ENCODE measurements at regions not wholly inside any gene's neighbourhood (a gene's known extent, or its start where the extent isn't known, plus 50 kb on each side); places are given as distances from the start of the nearest gene placed in this dataset.

DNA sequence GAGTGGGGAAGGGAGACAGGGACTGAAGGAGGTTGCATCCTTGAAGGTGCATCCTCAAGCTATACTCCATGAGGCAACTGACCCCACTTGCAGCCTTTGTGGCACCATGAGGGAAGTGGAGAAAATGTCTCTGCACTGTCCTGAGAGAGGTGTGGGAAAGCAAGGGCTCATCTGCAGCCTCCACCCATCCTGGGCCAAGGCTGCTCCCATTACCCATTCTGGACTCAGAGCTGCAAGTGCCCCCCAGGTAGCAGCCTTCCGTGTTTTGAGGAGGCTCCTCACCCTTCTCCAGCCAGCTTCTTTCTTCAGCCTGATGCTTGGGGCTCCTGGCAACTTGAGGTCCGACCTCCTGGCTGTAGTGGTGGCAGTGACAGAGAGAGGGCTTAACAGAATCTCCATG lies 294.6 kb downstream of the CDH26 start:
- DNase-seq = no peak

DNA sequence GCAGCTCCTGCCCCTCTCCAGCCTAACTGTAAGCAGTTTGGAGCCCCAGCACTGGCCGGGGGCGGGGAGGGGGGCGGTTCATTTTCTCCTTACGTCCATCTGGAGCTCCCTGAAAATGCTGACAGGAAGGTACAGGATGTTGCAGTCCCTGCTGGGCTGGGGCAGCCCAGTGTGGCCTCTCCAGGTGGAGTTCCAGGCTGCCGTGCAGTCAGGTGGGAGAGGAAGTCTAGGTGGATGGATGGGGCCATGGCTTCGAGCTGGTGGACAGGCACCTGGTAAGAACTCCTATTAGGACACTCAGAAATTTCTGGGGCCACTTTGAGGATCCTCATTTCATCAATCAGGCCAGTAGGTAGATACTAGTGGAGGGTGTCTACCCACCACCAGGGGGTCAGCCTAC lies 295.2 kb downstream of the CDH26 start:
- no peak for DNase-seq

DNA sequence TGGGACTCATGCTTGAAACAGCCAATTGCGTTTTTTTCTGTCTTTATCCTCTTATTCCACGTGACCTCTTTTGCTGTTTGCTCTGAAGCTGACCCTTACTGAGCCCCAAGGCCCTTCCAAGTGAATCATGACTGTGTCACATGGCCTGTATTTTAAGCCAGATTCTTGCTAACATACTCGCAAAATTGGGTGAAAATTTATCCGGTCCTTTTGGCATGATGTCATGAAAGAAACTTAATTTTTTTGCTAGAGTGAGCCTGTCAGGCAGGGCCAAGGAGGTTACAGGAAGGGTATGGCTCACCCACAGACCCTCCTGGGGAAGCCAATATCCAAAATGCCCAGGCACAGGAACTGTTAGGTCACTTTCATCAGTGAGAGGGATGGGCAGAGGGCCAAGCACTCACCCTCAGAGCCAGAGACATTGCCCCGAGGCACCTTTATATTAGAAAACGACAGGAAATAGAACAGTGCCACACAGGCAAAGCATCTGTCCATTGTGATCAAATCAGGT lies 296.7 kb downstream of the CDH26 start:
- DNase-seq = no peak

DNA sequence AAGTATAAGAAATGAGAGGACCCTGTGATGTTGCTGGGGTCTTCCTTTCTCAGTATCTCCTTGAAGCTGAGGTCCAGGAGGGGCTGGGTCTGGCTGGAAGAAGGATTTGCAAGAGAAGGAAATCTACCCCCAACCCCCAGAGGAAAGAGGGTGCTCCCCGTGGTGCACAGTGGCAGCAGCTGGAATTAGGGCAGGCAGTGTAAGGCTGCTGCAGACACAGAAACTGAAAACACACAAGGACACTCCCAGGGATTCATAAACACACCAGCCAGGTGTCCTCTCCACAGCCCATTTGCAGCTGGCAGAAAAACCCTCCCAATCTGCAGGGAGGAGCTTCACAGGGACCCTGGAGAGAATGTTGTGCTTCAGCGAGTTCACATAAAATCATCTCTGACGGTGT lies 297.2 kb downstream of the CDH26 start:
- no peak for DNase-seq

DNA sequence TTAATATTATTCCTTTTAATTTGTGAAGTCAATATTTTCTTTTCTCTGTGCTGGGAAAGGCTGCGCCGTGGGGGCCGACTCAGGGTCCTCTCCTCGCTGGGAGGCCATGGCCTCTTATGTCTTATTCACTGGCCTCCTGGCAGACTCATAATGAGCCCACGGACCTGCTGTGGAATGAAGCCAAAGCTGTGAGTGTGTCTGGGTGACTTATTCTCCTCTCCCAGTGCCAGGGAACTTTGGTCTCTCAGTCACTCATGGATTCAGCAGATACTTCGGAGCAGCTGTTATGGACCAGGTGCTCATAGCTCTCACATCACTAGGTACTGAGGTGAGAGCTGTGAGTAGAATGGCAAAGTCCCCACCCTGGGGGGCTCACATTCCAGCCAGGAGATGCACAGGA lies 297.6 kb downstream of the CDH26 start:
- DNase-seq = no peak

DNA sequence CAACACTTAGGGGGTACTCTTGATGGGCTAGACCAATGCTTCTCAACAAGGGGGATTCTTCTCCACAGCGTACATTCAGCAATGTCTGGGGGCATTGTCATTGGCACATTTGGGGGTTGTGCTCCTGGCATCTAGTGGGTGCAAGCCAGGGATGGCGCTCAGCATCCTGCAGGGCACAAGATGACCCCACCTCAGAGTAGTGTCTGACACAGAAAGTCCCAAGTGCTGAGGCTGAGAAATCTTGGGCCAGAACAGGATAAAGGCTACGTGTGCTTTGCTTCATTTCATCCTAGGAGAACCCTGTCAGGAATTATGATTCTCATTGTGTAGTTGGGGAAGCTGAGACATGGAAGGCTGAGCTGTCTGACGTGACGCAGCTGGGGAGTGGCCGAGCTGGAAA lies 298.6 kb downstream of the CDH26 start:
- no peak for DNase-seq

DNA sequence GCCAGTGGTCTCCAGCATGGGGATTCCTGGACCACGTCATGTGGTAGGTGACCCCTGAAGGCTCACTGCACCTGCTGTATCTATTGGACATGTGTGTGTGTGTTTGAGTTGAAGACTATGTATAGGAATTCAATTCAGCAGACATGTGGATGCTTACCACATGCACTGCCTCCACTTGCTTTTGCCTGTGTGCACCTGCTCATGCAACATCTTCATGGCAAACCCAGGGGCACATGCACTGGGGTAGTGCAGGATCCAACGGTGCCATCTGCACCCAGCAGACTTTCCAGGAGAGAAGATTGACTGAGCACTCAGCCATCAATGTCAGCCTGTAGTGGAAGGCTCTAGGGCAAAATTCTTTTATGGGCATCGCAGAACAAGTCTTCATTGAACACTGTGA lies 299.4 kb downstream of the CDH26 start:
- no peak for DNase-seq

DNA sequence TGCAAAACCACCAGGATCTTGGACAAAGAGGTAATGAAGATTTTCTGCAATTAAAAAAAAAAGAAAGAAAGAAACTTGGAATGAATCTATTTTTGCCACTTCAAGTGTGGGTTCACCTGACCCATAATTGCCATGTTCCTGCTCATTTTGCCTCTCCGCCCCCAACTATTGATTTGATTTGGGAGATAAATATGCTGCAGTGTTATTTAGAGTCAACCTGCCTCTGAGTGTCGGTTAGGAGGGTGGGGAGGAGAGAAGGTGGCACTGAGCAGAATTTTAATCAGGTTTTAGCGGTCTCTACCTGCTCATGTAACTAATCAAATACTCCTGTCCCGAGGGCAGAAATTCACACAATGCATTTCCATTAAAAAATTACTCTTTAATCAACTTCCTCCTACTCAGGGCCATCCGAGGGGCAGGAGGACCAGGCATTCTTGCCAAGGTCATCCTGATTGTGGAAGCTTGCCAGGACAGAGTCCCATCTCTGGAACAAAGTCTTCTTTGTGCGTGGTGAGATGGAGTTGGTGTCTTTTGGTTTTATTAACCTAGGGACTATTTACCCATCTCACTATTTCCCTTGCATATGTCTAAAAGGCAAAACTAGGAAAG lies 300.1 kb downstream of the CDH26 start:
- DNase-seq = no peak

DNA sequence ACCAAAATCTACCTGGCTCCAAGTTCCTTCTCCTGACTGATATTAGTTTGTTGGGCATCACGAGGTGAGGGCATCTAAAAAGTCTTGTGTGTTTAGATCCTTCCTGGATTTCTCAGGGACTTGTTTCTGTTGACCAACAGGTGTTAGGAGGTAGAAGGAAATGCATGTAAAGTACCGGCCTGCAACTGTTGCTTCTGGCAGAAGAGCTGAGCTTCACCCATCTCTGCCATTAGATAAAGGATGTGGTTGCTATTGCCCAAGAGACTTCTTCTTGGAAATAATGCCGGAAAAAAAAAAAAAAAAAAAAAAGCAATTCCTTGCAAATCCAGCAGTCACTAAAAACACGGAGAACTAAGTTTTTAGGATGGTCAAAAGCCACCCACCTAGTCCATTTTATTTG lies 303.1 kb downstream of the CDH26 start:
- DNase-seq = no peak

DNA sequence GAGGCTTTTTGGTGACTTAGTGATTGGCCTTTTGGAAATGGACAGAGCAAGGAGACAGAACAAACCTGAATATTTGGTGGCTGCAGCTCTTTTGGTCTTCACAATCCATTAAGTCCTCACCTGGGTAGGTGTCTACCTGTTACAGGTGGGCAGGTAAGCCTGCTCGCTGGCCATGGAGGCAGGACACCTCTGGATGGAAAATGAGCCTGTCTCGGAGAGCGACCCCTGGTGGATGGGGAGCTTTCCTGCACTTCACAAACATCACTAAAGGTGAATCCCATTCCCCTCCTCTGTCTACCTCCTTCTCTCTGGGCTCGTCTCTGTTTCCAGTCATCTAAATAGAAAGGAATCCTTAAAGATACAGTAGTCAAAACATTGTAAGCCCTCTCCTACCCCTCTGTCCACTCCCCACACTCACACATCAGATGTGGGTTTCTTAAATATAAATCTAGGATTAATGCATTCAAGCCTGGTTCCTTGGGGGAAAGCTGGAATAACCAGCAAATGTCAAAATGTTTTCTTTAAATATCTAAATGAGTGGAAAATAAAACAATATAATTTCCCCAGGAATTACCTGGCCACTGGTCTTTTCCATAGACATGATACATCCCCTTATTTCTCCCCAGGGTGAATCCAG lies 304.9 kb downstream of the CDH26 start:
- peak in 3 of 4 experiments; percentile 12 to 14 (median 12) for DNase-seq

DNA sequence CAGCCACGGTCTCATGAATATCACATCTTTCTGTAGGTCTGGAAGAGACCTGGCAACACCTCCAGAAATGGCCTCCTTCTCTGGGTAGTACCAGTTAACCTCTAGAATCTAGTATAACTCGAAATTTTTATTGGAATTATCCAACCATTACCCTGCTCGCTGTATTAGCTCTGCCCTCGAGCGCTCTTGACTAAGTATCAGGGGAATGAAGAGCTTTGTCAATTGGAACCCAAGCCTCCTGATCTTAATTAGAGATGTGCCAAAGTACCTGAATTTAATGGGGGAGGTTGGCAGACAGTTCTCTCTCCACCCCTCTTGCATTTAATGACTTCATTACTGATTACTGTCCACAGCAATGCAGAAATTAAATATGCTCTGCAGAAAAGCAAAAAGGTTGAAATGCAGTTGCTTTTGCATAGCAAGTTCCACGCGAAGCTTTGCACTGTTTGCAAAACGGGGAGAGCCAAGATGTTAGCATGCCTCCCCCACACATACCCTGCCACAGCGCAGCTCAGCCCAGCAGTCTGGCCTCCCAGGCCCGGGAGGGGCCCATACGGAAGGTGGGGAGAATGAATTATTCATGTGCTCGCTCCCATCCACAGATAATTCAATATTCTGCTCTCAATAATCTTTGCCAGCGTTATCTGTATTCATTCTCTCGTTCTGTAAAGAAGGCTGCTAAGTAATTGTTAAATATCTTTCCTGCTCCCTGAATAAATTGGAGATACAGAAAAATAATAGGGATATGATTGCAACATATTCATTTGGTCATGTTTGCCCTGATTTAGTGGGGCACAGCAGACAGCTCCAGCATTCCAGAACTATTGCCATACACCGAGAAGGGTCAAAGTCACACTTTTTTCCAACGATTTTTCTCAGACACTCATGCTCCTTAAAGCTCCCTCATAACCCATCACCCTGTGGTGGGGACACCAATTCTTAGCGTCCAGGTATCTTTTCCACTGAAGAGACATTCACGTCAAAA lies 305.8 kb downstream of the CDH26 start:
- no peak for DNase-seq

DNA sequence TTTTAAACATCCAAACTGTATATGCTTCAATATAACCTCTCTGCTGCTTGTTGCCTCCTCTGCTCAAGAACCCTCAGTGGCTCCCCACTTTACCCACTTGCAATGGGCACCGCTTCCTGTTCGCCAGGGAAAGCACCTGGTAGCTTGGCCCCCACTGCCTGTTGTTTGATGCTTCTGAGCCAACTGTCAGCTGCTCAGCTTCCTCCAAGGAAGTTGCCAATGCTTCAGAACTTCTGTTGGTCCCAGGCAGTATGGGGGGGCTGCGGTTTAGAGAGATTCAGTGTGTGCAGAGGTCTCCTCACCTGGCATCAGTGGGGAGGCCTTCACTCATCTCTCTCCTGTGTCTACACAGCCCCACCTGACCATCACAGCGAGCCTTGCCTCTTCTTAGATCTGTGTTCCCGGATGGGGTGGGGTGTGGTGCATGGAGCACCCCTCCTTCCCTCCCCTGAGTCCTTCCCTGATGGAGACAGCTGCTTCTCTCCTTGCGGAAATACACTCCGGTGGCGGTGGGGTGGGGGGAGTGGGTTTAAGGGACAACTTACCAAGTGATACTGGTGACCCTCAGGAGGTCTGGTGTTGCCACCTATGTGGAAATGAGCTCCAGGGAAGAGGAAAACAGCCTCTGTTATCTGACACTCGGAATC lies 308.1 kb downstream of the CDH26 start:
- DNase-seq = no peak

DNA sequence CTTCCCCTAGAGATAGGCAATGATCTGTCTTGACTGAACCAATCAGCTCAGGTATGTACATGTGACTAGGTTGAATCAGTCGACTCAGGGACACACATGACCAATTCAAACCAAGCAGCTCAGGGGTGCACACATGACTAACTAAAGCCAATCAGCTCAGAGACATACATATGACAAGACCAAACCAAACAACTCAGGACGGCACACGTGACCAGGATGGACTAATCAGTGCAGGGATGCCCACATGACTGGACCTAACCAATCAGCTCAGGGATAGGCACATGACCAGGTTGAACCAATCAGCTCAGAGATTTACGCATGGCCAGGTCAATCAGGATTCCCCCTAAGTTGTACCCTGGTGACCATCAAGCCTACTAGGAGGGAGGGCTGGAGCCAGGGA lies 310.3 kb downstream of the CDH26 start:
- DNase-seq = no peak

DNA sequence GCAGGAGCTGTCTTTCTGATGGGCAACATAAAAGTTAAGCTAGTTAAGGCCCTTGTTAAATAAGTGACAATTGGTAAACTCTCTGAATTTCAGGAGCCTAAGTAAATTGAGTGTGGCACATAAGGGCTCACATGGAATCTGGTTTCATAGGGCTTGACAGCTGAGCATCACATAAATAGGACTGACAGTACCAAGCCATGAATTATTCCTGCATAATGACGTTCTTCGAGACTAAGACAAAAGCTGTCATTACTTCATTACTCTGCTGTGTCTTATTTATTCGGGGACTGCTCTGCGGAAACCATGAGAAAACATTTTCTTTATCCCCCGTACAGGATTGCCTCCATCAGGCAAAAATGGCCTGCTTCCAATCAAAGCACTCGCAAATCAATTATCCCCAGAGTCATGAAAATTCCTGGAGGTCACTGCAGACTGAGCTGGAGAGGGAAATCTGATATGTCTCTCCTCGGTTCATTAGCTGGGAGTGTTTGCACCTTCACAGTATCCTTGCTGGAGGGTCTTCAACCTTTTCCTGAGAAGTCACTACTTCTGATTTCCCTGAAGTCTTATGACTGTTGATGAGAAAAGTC lies 311.4 kb downstream of the CDH26 start:
- no peak for DNase-seq

DNA sequence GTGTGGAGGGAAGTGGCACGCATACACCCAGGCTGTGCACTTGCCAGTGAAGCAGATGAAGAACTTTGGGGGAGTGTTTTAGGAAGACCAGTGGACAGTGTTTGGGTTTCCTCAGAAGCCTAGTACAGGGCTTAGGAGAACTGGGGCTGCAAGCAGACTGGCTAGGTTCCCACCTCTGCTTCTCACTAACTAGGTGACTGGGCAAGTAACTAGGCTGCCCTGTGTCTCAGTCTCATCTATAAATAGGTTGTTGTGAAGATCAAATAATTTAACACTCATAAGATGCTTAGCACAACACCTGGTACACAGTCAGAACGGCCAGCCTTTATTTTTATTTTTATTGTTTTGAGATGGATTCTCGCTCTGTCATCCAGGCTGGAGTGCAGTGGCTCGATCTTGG lies 312.1 kb downstream of the CDH26 start:
- no peak for DNase-seq

DNA sequence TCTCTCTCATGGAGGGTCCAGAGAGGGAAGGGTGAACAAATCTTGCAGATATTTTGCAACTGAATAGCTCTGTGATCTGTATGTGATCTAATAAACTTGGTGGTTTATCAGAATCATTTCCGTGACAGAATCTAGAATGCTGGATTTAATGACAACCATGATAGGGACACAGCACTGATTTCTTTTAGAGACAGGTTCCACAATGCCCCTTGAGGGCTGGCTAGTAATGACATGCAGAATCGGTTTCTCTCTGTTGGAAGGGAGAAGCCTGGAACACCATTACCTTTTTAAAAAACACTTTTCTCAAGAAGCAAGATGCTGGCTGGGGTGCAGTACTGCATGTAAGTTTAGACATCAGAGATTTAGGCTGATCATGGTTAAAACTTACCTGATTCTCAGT lies 313.4 kb downstream of the CDH26 start:
- DNase-seq = no peak

DNA sequence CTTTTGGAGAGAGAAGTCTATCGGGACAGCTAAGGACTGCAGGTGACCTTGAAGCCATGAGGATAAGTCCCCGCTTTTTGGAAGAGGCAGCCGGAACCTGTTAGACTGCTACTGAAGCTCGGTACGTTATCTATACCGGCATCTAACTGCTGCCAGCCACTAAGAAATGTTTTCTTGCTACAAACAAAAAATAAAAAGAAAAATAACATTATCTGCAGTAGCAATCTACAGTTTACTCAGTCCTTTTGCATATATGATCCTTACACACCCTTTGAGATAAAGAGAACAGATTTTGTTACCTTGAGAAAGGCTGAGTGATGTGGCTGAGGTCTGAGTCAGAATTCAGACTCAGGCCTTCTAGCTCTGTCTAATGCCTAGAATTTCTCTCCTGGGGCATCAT lies 314.6 kb downstream of the CDH26 start:
- no peak for DNase-seq

DNA sequence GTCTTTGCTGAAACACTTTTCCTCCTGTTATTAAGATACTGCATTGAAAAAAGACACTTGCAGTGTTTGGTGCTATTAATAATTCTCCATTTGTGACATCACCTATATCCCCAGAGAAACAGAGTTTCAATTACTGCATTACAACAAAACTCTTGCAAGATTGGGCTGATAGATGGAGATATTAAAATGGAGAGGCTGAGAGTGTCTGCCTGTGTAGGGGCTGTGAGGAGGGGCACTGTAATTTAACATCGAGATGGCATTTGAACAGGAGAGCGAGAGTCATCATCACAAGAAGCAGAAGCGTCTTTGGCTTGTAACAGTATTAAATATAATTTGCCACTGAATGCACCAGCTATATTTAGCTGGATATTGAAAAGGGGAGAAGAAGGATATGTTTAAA lies 316.5 kb downstream of the CDH26 start:
- no peak for DNase-seq

DNA sequence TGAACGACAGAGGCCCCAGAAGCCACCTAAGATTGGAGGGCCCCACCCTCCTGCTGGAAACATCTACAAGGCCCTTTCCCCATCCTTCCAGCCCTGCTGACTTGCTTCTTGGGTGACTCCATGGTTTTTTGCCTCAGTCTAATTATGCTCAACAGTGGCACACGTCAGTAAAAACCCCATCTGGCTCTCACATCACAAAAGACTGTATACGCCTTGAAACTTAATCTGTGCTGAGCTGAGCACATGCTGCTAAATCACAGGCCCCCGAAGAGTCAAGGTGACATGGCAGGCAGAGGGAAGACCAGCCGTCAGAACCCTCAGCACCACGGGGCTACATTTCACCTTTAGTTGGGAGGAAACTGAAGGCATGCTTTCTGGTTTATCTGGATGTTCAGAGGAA lies 323.1 kb downstream of the CDH26 start:
- no peak for DNase-seq

DNA sequence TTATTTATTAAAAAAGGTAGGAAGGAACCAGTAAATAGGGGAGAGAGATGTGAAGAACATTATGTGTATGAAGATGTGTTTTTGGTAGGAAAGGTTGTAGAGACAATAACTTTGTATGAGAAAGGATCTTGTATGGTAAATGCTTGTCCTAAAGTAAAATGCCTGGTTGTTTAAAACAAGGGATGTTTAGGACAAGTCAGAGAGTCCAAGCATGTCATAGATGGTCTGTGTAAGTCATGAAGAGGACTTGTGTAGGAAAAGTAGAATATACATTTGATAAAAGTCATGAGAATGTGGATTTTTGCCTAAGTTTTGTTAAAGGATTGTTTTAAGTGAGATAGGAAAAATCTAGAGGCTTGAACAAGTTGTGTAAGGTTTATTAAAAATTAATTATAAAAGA lies 325.1 kb downstream of the CDH26 start:
- no peak for DNase-seq

DNA sequence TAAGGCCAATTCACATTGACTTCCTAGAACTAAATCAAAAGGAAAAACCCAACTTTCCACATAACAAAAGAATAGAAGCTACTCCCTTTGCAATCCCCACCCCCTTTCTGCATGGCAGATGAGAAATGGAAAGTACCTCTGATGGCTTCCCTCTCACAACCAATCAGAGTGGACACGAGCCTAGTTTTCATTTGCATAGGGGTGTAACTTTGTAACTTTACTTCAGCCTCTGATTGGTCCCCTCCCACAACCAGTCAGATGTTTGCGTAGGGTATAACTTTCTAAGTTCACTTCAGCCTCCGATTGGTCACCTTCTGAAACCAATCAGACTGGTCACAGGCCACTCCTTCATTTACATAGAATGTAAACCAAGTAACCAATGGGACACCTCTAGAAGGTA lies 328.5 kb downstream of the CDH26 start:
- DNase-seq = no peak

DNA sequence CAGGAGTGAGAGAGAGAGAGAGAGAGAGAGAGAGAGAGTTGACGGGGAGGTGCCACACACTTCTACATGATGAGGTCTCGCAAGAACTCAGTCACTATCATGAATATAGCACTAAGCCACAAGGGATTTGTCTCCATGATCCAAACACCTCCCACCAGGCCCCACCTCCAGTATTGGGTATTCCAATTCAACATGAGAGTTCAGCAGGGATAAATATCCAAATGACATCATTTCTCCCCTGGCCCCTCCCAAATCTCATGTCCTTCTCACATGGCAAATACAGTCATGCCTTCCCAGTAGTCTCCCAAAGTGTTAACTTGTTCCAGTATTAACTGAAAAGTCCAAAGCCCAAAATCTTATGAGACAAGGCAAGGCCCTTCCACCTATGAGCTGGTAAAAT lies 330.7 kb downstream of the CDH26 start:
- no peak for DNase-seq

DNA sequence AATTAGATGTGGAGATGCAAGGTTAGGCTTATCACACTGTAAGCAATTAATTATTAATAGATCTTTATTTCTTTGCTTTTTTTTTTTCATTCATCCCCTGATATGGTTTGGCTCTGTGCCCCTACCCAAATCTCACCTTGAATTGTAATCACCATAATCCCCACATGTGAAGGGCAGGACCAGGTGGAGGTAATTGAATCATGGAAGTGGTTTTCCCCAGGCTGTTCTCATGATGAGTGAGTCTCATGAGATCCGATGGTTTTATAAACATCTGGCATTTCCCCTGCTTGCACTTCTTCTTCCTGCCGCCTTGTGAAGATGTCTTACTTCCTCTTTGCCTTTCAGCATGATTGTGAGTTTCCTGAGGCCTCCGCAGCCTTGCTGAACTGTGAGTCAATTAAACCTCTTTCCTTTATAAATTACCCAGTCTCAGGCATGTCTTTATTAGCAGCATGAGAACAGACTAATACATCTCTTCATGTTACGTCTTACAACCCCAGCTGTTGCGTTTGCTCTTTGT lies 333.8 kb downstream of the CDH26 start:
- no peak for DNase-seq

Data from activated CD4-positive, CD25-positive, alpha-beta regulatory T cell (primary cell).